GM19452 (cell line): ENCODE measurements at regions not wholly inside any gene's neighbourhood (a gene's known extent, or its start where the extent isn't known, plus 50 kb on each side); places are given as distances from the start of the nearest gene placed in this dataset.
"Not testable (repeated sequence)": the region's sequence is repeated elsewhere in the genome, so short reads cannot be mapped to it uniquely, and the experiment has no call there.

Source experiments
- ATAC-seq: cut with Tn5 transposase; IDR thresholded peaks from one replicate; pipeline ENCODE4 v1.9.1; 2021; ENCODE audit not compliant: unreplicated experiment

- no peak for ATAC-seq
Measured at GRCh38 chr6:92428448-92428847, 990.9 kb downstream of the EPHA7 start.

GRCh38 chr6:92427453-92427852 lies 991.9 kb downstream of the EPHA7 start:
- ATAC-seq = no peak

- no peak for ATAC-seq
Measured at GRCh38 chr6:92415656-92416055, 1003.7 kb downstream of the EPHA7 start.

- no peak for ATAC-seq
Measured at GRCh38 chr6:92408350-92408749, 1011.0 kb downstream of the EPHA7 start.

DNA sequence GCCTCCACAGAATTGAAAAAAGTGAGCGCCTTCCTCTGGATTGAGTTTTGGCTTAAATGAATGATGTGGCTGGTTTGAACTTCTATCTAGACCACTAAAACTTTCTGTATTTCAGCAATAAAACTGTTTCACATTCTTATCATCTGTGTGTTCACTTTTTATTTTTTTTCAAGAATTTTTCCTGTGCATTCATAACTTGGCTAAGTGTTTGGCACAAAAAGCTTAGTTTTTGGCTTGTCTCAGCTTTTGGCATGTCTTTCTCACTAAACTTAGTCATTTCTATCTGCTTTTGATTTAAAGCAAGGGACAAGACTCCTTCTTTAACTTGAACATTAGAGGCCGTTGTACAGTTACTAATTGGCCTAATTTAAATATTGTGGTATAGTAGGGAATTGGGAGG lies 1015.1 kb downstream of the EPHA7 start:
- no peak for ATAC-seq

DNA sequence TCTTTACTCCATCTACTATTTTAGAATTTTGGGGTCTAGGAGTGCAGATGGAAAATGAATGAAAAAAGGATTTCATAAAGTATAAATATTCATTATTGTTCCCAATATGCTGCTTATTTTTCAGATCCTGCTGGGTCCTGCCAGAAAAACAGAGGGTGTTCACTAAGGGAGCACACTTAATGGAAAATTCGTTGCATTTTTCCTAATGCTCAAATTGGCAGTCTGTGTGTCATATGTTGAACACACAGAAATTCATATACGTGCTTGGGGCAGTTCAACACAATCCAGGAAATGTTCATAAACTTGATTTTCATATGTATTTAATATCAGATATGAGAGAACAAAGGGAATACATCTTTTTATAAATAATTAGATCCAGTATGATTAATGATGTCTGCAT lies 1019.4 kb downstream of the EPHA7 start:
- ATAC-seq = no peak

DNA sequence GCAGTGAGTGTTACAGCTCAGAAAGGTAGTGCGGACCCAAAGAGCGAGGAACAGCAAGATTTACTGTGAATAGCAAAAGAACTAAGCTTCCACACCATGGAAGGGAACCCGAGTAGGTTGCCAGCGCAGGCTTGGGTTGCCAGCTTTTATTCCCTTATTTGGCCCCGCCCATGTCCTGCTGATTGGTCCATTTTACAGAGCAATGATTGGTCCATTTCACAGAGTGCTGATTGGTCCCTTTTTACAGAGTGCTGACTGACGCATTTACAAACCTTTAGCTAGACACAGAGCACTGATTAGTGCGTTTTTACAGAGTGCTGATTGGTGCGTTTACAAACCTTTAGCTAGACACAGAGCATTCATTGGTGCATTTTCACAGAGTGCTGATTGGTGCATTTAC lies 1030.7 kb downstream of the EPHA7 start:
- ATAC-seq = not testable (repeated sequence)

DNA sequence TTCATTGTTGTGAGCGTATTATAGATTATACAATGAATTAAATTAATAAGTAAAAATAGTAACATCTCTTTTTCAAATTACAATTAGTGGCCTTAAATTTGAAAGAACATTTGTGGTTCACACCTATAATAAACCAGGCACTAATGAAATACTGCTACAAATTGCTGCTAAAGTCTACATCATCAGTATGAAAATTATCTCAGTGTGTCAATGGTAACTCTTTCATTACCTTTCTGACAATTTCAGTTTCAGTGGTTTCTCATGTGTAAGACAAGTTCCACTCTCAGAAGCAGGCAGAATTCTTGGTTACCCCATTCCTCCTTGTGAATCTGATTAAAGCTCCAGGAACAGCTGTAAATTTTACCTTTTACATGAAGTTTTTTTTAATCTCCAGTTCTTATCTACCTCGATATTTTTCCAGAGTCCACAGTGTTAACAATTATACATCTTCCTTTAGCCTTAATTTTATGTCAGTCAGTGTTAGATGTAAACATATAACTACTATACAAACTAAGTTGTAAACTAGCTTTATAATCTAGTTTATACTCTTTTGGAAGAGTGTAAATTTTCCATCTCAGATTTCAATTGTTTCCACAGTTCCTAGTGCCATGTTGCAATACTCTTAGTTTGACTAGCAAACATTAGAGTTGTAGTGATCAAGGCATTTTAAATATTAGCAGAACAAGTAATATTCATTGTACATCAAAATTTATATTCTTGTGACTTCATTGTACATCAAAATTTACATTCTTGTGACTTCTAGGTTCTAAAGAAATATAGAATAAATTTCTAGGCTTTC lies 1038.4 kb downstream of the EPHA7 start:
- no peak for ATAC-seq

- no peak for ATAC-seq
Measured at GRCh38 chr6:92377137-92377536, 1042.2 kb downstream of the EPHA7 start.

- no peak for ATAC-seq
Measured at GRCh38 chr6:92376691-92377090, 1042.7 kb downstream of the EPHA7 start.

DNA sequence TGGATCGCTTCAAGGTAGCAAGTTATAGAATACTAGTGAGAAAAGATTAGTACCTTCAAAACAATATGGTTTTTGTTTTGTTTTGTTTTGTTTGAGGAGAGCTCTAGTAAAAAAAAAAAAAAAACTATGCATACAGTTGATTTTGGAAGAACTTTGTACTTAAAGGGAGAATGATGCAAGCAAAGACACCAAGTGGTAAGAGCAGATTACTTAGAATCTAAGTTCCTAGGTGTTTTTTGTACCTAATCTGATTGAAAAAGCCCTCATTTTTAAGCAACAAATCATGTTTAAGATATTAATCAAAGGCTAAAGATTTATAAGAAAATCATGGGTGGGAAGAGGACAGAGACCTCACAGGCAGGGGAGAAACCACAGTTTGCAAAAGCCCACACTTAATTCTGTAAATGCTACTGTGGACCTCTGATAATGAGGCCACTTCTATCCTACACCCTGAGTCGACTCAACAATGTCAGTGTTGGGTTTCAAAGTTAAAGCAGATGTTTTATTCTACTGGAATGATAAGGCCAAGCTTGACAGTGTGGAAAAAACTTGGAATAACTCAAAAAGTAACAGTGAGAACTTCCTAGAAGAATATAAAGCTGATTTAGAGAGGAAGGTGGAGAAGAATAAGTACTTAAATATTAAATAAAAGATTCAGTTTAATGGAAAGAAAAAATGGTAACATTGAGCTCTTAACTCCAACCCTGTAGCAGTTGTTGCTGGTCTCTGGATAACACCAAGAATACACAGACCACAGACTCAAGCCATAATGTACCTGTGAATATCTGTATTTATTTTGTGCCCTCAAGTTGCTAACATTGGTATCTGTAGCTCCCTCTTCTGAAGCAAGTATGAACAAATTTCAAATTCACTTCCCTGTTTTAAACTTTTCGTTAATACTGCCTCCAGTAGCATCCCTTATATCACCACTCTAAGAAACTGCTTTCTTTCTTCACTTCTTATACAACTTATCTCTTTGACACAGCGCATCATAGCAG lies 1047.8 kb downstream of the EPHA7 start:
- no peak for ATAC-seq

DNA sequence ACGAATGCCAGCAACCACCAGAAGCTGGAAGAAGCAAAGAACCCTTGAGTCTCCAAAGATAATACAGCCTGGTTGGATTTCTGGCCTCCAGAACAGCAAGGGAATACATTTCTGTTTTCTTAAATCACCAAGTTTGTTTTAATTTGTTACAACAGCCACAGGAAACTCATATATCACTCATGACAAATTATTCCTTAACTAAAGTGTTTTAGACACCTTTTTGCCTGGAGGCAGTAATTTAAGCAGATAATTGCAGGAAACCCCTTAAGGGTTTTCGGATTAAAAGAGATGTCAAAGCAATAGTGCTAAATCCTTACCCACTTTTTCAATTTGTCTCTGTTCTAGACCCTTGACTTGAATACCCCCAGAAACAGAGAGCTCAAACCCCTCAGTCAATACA lies 1050.0 kb downstream of the EPHA7 start:
- ATAC-seq = no peak

- no peak for ATAC-seq
Measured at GRCh38 chr6:92364948-92365541, 1054.3 kb downstream of the EPHA7 start.

- no peak for ATAC-seq
Measured at GRCh38 chr6:92363111-92363510, 1056.2 kb downstream of the EPHA7 start.

DNA sequence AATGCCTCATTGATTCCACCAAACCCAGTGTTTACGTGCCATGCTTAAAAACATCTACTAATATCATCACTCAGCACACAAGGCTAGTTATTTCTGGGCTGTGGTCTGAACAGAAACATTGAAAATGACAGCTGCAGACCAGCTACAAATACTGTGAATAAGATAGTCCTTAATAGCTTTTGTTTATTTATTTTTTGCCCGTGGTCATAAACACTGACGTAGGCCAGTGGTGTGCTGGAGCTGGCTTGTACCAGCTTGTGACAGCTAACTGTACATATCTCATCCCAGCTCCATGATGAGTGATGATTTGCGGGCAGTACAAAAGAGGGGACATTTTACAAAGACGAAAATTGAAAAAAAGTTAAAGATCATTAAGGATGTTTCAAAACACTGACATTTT lies 1057.0 kb downstream of the EPHA7 start:
- no peak for ATAC-seq

DNA sequence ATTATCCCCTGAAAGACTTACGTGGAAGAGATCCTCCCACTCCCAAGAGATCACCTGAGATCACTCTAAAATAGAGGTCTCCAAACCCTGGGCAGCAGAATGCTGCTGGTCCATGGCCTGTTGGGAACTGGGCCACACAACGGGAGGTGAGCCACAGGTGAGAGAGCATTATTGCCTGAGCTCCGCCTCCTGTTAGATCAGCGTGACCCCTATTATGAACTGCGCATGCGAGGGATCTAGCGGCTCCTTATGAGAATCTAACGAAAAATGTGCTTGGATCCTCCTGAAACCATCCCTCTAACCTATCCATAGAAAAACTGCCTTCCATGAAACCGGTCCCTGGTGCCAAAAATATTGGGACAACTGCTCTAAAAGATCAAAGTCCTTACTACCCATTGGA lies 1057.4 kb downstream of the EPHA7 start:
- ATAC-seq = no peak

- ATAC-seq = no peak
Measured at GRCh38 chr6:92354270-92354829, 1065.0 kb downstream of the EPHA7 start.

- no peak for ATAC-seq
Measured at GRCh38 chr6:92352130-92352529, 1067.2 kb downstream of the EPHA7 start.

DNA sequence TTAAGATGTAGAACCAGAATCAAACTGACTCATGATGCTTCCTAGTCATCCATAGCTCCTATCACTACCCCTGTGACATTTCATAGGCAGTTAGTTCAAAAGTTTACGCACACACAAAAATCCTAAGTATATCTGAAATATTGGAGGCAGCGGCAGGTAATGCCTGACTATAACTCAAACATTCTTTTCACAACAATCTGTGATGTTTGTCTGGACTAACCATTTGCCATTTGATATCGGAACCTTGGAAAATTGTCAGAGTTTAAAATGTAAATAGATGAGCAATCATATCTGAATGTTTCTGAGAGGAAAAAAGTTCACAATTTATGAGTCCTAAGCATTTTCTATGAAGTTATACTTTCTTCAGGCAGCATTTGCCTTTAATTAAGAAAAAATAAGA lies 1078.2 kb downstream of the EPHA7 start:
- no peak for ATAC-seq

- no peak for ATAC-seq
Measured at GRCh38 chr6:92339936-92340640, 1079.3 kb downstream of the EPHA7 start.

DNA sequence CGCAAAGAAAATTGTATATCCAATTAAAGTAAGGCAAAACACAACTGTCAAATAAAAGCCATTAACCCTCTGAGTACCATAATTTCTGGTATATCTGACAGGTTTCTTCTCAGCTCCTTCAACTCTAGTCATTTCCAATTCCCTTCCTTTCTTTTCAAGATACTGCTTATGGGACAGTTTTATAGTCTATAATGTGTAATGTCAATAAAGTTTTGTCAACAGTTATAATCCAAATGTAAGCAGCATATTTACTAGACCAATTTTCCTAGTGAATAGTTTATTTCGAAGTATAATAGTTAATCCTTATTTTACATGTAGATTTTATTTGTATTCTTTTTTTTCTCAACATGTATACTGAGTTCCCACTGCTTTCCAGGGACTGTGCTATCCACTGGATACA lies 1081.8 kb downstream of the EPHA7 start:
- no peak for ATAC-seq
